Endothelial cell of umbilical vein (primary cell): ENCODE measurements at regions not wholly inside any gene's neighbourhood (a gene's known extent, or its start where the extent isn't known, plus 50 kb on each side); places are given as distances from the start of the nearest gene placed in this dataset.

Experiments used
- BruUV-seq: library from RNA; stranded (reverse); fragments of 400-500 nt; replicated peaks from 2 replicates; lab custom pipeline; 2021; lab: Mats Ljungman, UMichigan
- CTCF ChIA-PET: fragments of 300-600, 350-600 bp; sonication (Branson Sonifier 250); formaldehyde crosslinking; loops from one replicate; lab custom pipeline; 2021; ENCODE audit warnings: antibody characterized with exemption, inconsistent platforms; lab: Charles Lee
- POLR2A ChIA-PET: fragments of 300-600, 350-600 bp; sonication (Branson Sonifier 250); formaldehyde crosslinking; loops from one replicate; lab custom pipeline; 2021; ENCODE audit warnings: antibody characterized with exemption, inconsistent platforms; lab: Charles Lee
- DNase-seq: peaks from one replicate; pipeline ENCODE4 v3.0.0-alpha.2; 2011; ENCODE audit warnings: low read depth, low spot score
- FAIRE-seq: peaks from 2 replicates; lab custom pipeline; 2011; peaks lifted over from hg19 to GRCh38; lab: Jason Lieb, UNC
- H2AFZ ChIP-seq: 2 replicates; pipeline ENCODE4 v1.6.0; 2012; ENCODE audit warnings: low read depth, low read length, control low read depth, inconsistent platforms
- H3K27ac ChIP-seq: 2 replicates; pipeline ENCODE4 v1.5.1; 2011; ENCODE audit warnings: low read depth, mild to moderate bottlenecking, control low read depth, low read length, moderate library complexity; ENCODE audit not compliant: insufficient read depth
- H3K27me3 ChIP-seq, 2 experiments: 2 replicates each; pipeline versions ENCODE4 v1.6.0 to v1.6.1; 2011; ENCODE audit warnings: low read length in 2 of 2, mixed read lengths in 1 of 2; ENCODE audit not compliant: control insufficient read depth in 2 of 2, insufficient read depth in 2 of 2
- H3K36me3 ChIP-seq, 2 experiments: 2 replicates in 1 of 2; 3 replicates in 1 of 2; pipeline ENCODE4 v1.5.1; 2011; ENCODE audit warnings: low read length in 2 of 2, mild to moderate bottlenecking in 1 of 2, moderate library complexity in 1 of 2; ENCODE audit not compliant: control insufficient read depth in 2 of 2, insufficient read depth in 2 of 2; ENCODE audit errors: extremely low read depth in 1 of 2
- H3K4me1 ChIP-seq: 3 replicates; pipeline ENCODE4 v1.5.1; 2011; ENCODE audit warnings: mild to moderate bottlenecking, low read length; ENCODE audit not compliant: control insufficient read depth, insufficient read depth; ENCODE audit errors: extremely low read depth
- H3K4me2 ChIP-seq: 2 replicates; pipeline ENCODE4 v1.6.1; 2011; ENCODE audit warnings: low read length, control low read depth, mixed read lengths; ENCODE audit not compliant: insufficient read depth
- H3K4me3 ChIP-seq, 3 experiments: fragments of 200-600 bp in 1 of 3; sonication (generic), shearing (Covaris generic) in 1 of 3; replicated peaks in 1 of 3; 2 replicates each; pipeline ENCODE4 v1.5.1; 2011 to 2016; ENCODE audit warnings: control low read depth in 3 of 3, low read length in 3 of 3, mild to moderate bottlenecking in 2 of 3, inconsistent platforms in 1 of 3, low read depth in 1 of 3, moderate library complexity in 1 of 3; ENCODE audit not compliant: insufficient read depth in 1 of 3
- H3K79me2 ChIP-seq: 2 replicates; pipeline ENCODE4 v1.6.0; 2012; ENCODE audit warnings: low read length, inconsistent platforms; ENCODE audit not compliant: control insufficient read depth, insufficient read depth
- H3K9ac ChIP-seq: replicated peaks from 2 replicates; pipeline ENCODE3; 2011; ENCODE audit warnings: low read length, control low read depth; ENCODE audit not compliant: insufficient read depth; ENCODE audit errors: extremely low read depth
- H3K9me1 ChIP-seq: replicated peaks from 3 replicates; pipeline ENCODE4 v1.6.0; 2011; ENCODE audit warnings: mild to moderate bottlenecking, low read length; ENCODE audit not compliant: control insufficient read depth, insufficient read depth; ENCODE audit errors: extremely low read depth
- H3K9me3 ChIP-seq: replicated peaks from 2 replicates; pipeline ENCODE4 v1.5.1; 2012; ENCODE audit warnings: low read length, inconsistent platforms; ENCODE audit not compliant: control insufficient read depth, insufficient read depth
- H4K20me1 ChIP-seq: replicated peaks from 2 replicates; pipeline ENCODE3; 2011; ENCODE audit warnings: mild to moderate bottlenecking, low read length; ENCODE audit not compliant: control insufficient read depth, insufficient read depth; ENCODE audit errors: extremely low read depth
- CTCF ChIP-seq, 2 donors: IDR thresholded peaks; 1 replicate in 1 of 2; 2 replicates in 1 of 2; pipeline ENCODE4 v1.5.1; 2011; ENCODE audit warnings: low read length in 2 of 2, mild to moderate bottlenecking in 2 of 2, moderate library complexity in 2 of 2, control low read depth in 1 of 2, inconsistent platforms in 1 of 2, low read depth in 1 of 2; ENCODE audit not compliant: insufficient read depth in 1 of 2; ENCODE audit errors: extremely low read depth in 1 of 2
- EZH2 ChIP-seq: IDR thresholded peaks from 2 replicates; pipeline ENCODE4 v1.6.1; 2012; ENCODE audit warnings: borderline replicate concordance, low read depth, mild to moderate bottlenecking, moderate library complexity, low read length, inconsistent platforms; ENCODE audit not compliant: severe bottlenecking
- FOS ChIP-seq: IDR thresholded peaks from 2 replicates; pipeline ENCODE4 v1.6.1; 2011; ENCODE audit warnings: mild to moderate bottlenecking, low read length, moderate library complexity, borderline replicate concordance; ENCODE audit not compliant: insufficient read depth
- GATA2 ChIP-seq: IDR thresholded peaks from 2 replicates; pipeline ENCODE4 v1.7.0; 2011; ENCODE audit warnings: low read depth, mild to moderate bottlenecking, moderate library complexity, mixed read lengths, low read length; ENCODE audit not compliant: insufficient read length, insufficient read depth
- JUN ChIP-seq: IDR thresholded peaks from 2 replicates; pipeline ENCODE4 v1.6.1; 2011; ENCODE audit warnings: borderline replicate concordance, low read depth; ENCODE audit not compliant: insufficient read length, insufficient read depth
- MAX ChIP-seq: IDR thresholded peaks from 2 replicates; pipeline ENCODE4 v1.6.1; 2011; ENCODE audit not compliant: insufficient read depth, insufficient read length
- MYC ChIP-seq: IDR thresholded peaks from one replicate; pipeline ENCODE4 v1.6.1; 2011; ENCODE audit warnings: mild to moderate bottlenecking, low read depth, low read length
- POLR2A ChIP-seq: IDR thresholded peaks from 2 replicates; pipeline ENCODE4 v1.6.1; 2012; ENCODE audit warnings: low read depth, mild to moderate bottlenecking, control low read depth, low read length
- dilution Hi-C: fragments of 300-500 bp; cut with MboI; formaldehyde crosslinking; loops from one replicate; pipeline ENCODE4 v1.15.0; 2019; ENCODE audit warnings: low sequenced_read_pairs; ENCODE audit not compliant: extremely low pct_ligation_motif_present
- intact Hi-C: fragments of 100-400 bp; cut with micrococcal nuclease; formaldehyde crosslinking; loops from one replicate; pipeline ENCODE4 v1.10.0; 2022

- TF ChIP-seq CTCF (IDR thresholded peaks at IDR 0.05; ENCODE audit: extremely low read depth in 1 of 2, insufficient read depth in 1 of 2, low read depth in 1 of 2, low read length in 2 of 2) (no peak), EZH2 (no peak), MAX (no peak), POLR2A (no peak), JUN (no peak), GATA2 (no peak), FOS (no peak), MYC (no peak)
- H3K27me3 ChIP-seq = no peaks in the 10 kb centered on the region
- H3K9ac ChIP-seq = no peak overlapping the region
- H2AFZ ChIP-seq = no peak overlapping the region
- CTCF ChIA-PET = interaction anchor here (1.4 kb wide), 1 partner anchor 67 kb away, joined by 3 read pairs; no protein-coding TSS in a partner anchor
- dilution Hi-C loops = no loop called here
- no peaks in the 10 kb centered on the region for H3K4me1 ChIP-seq
- H4K20me1 ChIP-seq = no peaks in the 10 kb centered on the region
- H3K9me3 ChIP-seq = no peaks in the 10 kb centered on the region
- intact Hi-C loops = no loop called here
- no peak overlapping the region for H3K4me2 ChIP-seq
- FAIRE-seq = no peak
- no peaks in the 10 kb centered on the region for H3K36me3 ChIP-seq
- H3K4me3 ChIP-seq = no peak overlapping the region
- H3K79me2 ChIP-seq = no peaks in the 10 kb centered on the region
- no peak for DNase-seq
- BruUV-seq = no TSS peak
- POLR2A ChIA-PET = no interaction called here
- H3K27ac ChIP-seq = no peak overlapping the region
- H3K9me1 ChIP-seq = no peaks in the 10 kb centered on the region
Measured at GRCh38 chr3:176090727-176091126, 1106.6 kb downstream of the TBL1XR1 start.
